Endothelial cell of umbilical vein (primary cell): ENCODE measurements at regions not wholly inside any gene's neighbourhood (a gene's known extent, or its start where the extent isn't known, plus 50 kb on each side); places are given as distances from the start of the nearest gene placed in this dataset.

Experiments
- BruUV-seq: library from RNA; stranded (reverse); fragments of 400-500 nt; replicated peaks from 2 replicates; lab custom pipeline; 2021; lab: Mats Ljungman, UMichigan
- CTCF ChIA-PET: fragments of 300-600, 350-600 bp; sonication (Branson Sonifier 250); formaldehyde crosslinking; loops from one replicate; lab custom pipeline; 2021; ENCODE audit warnings: antibody characterized with exemption, inconsistent platforms; lab: Charles Lee
- POLR2A ChIA-PET: fragments of 300-600, 350-600 bp; sonication (Branson Sonifier 250); formaldehyde crosslinking; loops from one replicate; lab custom pipeline; 2021; ENCODE audit warnings: antibody characterized with exemption, inconsistent platforms; lab: Charles Lee
- DNase-seq: peaks from one replicate; pipeline ENCODE4 v3.0.0-alpha.2; 2011; ENCODE audit warnings: low read depth, low spot score
- FAIRE-seq: peaks from 2 replicates; lab custom pipeline; 2011; peaks lifted over from hg19 to GRCh38; lab: Jason Lieb, UNC
- H2AFZ ChIP-seq: 2 replicates; pipeline ENCODE4 v1.6.0; 2012; ENCODE audit warnings: low read depth, low read length, control low read depth, inconsistent platforms
- H3K27ac ChIP-seq: 2 replicates; pipeline ENCODE4 v1.5.1; 2011; ENCODE audit warnings: low read depth, mild to moderate bottlenecking, control low read depth, low read length, moderate library complexity; ENCODE audit not compliant: insufficient read depth
- H3K27me3 ChIP-seq, 2 experiments: 2 replicates each; pipeline versions ENCODE4 v1.6.0 to v1.6.1; 2011; ENCODE audit warnings: low read length in 2 of 2, mixed read lengths in 1 of 2; ENCODE audit not compliant: control insufficient read depth in 2 of 2, insufficient read depth in 2 of 2
- H3K36me3 ChIP-seq, 2 experiments: 2 replicates in 1 of 2; 3 replicates in 1 of 2; pipeline ENCODE4 v1.5.1; 2011; ENCODE audit warnings: low read length in 2 of 2, mild to moderate bottlenecking in 1 of 2, moderate library complexity in 1 of 2; ENCODE audit not compliant: control insufficient read depth in 2 of 2, insufficient read depth in 2 of 2; ENCODE audit errors: extremely low read depth in 1 of 2
- H3K4me1 ChIP-seq: 3 replicates; pipeline ENCODE4 v1.5.1; 2011; ENCODE audit warnings: mild to moderate bottlenecking, low read length; ENCODE audit not compliant: control insufficient read depth, insufficient read depth; ENCODE audit errors: extremely low read depth
- H3K4me2 ChIP-seq: 2 replicates; pipeline ENCODE4 v1.6.1; 2011; ENCODE audit warnings: low read length, control low read depth, mixed read lengths; ENCODE audit not compliant: insufficient read depth
- H3K4me3 ChIP-seq, 3 experiments: fragments of 200-600 bp in 1 of 3; sonication (generic), shearing (Covaris generic) in 1 of 3; replicated peaks in 1 of 3; 2 replicates each; pipeline ENCODE4 v1.5.1; 2011 to 2016; ENCODE audit warnings: control low read depth in 3 of 3, low read length in 3 of 3, mild to moderate bottlenecking in 2 of 3, inconsistent platforms in 1 of 3, low read depth in 1 of 3, moderate library complexity in 1 of 3; ENCODE audit not compliant: insufficient read depth in 1 of 3
- H3K79me2 ChIP-seq: 2 replicates; pipeline ENCODE4 v1.6.0; 2012; ENCODE audit warnings: low read length, inconsistent platforms; ENCODE audit not compliant: control insufficient read depth, insufficient read depth
- H3K9ac ChIP-seq: replicated peaks from 2 replicates; pipeline ENCODE3; 2011; ENCODE audit warnings: low read length, control low read depth; ENCODE audit not compliant: insufficient read depth; ENCODE audit errors: extremely low read depth
- H3K9me1 ChIP-seq: replicated peaks from 3 replicates; pipeline ENCODE4 v1.6.0; 2011; ENCODE audit warnings: mild to moderate bottlenecking, low read length; ENCODE audit not compliant: control insufficient read depth, insufficient read depth; ENCODE audit errors: extremely low read depth
- H3K9me3 ChIP-seq: replicated peaks from 2 replicates; pipeline ENCODE4 v1.5.1; 2012; ENCODE audit warnings: low read length, inconsistent platforms; ENCODE audit not compliant: control insufficient read depth, insufficient read depth
- H4K20me1 ChIP-seq: replicated peaks from 2 replicates; pipeline ENCODE3; 2011; ENCODE audit warnings: mild to moderate bottlenecking, low read length; ENCODE audit not compliant: control insufficient read depth, insufficient read depth; ENCODE audit errors: extremely low read depth
- CTCF ChIP-seq, 2 donors: IDR thresholded peaks; 1 replicate in 1 of 2; 2 replicates in 1 of 2; pipeline ENCODE4 v1.5.1; 2011; ENCODE audit warnings: low read length in 2 of 2, mild to moderate bottlenecking in 2 of 2, moderate library complexity in 2 of 2, control low read depth in 1 of 2, inconsistent platforms in 1 of 2, low read depth in 1 of 2; ENCODE audit not compliant: insufficient read depth in 1 of 2; ENCODE audit errors: extremely low read depth in 1 of 2
- EZH2 ChIP-seq: IDR thresholded peaks from 2 replicates; pipeline ENCODE4 v1.6.1; 2012; ENCODE audit warnings: borderline replicate concordance, low read depth, mild to moderate bottlenecking, moderate library complexity, low read length, inconsistent platforms; ENCODE audit not compliant: severe bottlenecking
- FOS ChIP-seq: IDR thresholded peaks from 2 replicates; pipeline ENCODE4 v1.6.1; 2011; ENCODE audit warnings: mild to moderate bottlenecking, low read length, moderate library complexity, borderline replicate concordance; ENCODE audit not compliant: insufficient read depth
- GATA2 ChIP-seq: IDR thresholded peaks from 2 replicates; pipeline ENCODE4 v1.7.0; 2011; ENCODE audit warnings: low read depth, mild to moderate bottlenecking, moderate library complexity, mixed read lengths, low read length; ENCODE audit not compliant: insufficient read length, insufficient read depth
- JUN ChIP-seq: IDR thresholded peaks from 2 replicates; pipeline ENCODE4 v1.6.1; 2011; ENCODE audit warnings: borderline replicate concordance, low read depth; ENCODE audit not compliant: insufficient read length, insufficient read depth
- MAX ChIP-seq: IDR thresholded peaks from 2 replicates; pipeline ENCODE4 v1.6.1; 2011; ENCODE audit not compliant: insufficient read depth, insufficient read length
- MYC ChIP-seq: IDR thresholded peaks from one replicate; pipeline ENCODE4 v1.6.1; 2011; ENCODE audit warnings: mild to moderate bottlenecking, low read depth, low read length
- POLR2A ChIP-seq: IDR thresholded peaks from 2 replicates; pipeline ENCODE4 v1.6.1; 2012; ENCODE audit warnings: low read depth, mild to moderate bottlenecking, control low read depth, low read length
- POLR2AphosphoS5 ChIP-seq: IDR thresholded peaks from 2 replicates; pipeline ENCODE4 v1.6.1; 2012; ENCODE audit warnings: low read depth, mild to moderate bottlenecking, control low read depth, low read length, moderate library complexity; ENCODE audit not compliant: insufficient read depth
- dilution Hi-C: fragments of 300-500 bp; cut with MboI; formaldehyde crosslinking; loops from one replicate; pipeline ENCODE4 v1.15.0; 2019; ENCODE audit warnings: low sequenced_read_pairs; ENCODE audit not compliant: extremely low pct_ligation_motif_present
- intact Hi-C: fragments of 100-400 bp; cut with micrococcal nuclease; formaldehyde crosslinking; loops from one replicate; pipeline ENCODE4 v1.10.0; 2022

GRCh38 chr9:82673201-82673600, 389.7 kb downstream of the RASEF start:
- POLR2A ChIA-PET = no interaction called here
- H3K9me3 ChIP-seq = no peaks in the 10 kb centered on the region
- H3K9me1 ChIP-seq = no peaks in the 10 kb centered on the region
- no peak overlapping the region for H3K9ac ChIP-seq
- H3K27ac ChIP-seq = no peak overlapping the region
- H3K36me3 ChIP-seq = no peaks in the 10 kb centered on the region
- no peaks in the 10 kb centered on the region for H4K20me1 ChIP-seq
- intact Hi-C loops (no loop called here), dilution Hi-C loops (no loop called here)
- no peaks in the 10 kb centered on the region for H3K4me1 ChIP-seq
- TF ChIP-seq CTCF (IDR thresholded peaks at IDR 0.05; ENCODE audit: extremely low read depth in 1 of 2, insufficient read depth in 1 of 2, low read depth in 1 of 2, low read length in 2 of 2) = no peak
- no peak for TF ChIP-seq FOS
- no peak for TF ChIP-seq MAX
- TF ChIP-seq JUN = no peak
- TF ChIP-seq POLR2AphosphoS5 = no peak
- no peak for TF ChIP-seq EZH2
- no peak for TF ChIP-seq POLR2A
- TF ChIP-seq MYC = no peak
- no peak for TF ChIP-seq GATA2
- CTCF ChIA-PET = no interaction called here
- no peak overlapping the region for H3K4me2 ChIP-seq
- H3K79me2 ChIP-seq = no peaks in the 10 kb centered on the region
- no TSS peak for BruUV-seq
- DNase-seq (no peak), FAIRE-seq (no peak)
- no peak overlapping the region for H3K4me3 ChIP-seq
- no peak overlapping the region for H2AFZ ChIP-seq
- H3K27me3 ChIP-seq = no peaks in the 10 kb centered on the region
